WERI-Rb-1 (cell line): ENCODE measurements at regions not wholly inside any gene's neighbourhood (a gene's known extent, or its start where the extent isn't known, plus 50 kb on each side); places are given as distances from the start of the nearest gene placed in this dataset.

Experiments
- DNase-seq: peaks from one replicate; pipeline ENCODE4 v3.0.0-alpha.2; 2020
- H3K27ac ChIP-seq: fragments of 250-450 bp; sonication (Bioruptor Pico); 2 replicates; pipeline ENCODE4 v1.5.1; 2020; ENCODE audit warnings: mild to moderate bottlenecking, moderate library complexity
- H3K27me3 ChIP-seq: fragments of 250-450 bp; sonication (Bioruptor Pico); 2 replicates; pipeline ENCODE4 v1.5.1; 2021; ENCODE audit warnings: mild to moderate bottlenecking, low read depth, moderate library complexity; ENCODE audit not compliant: insufficient read depth, severe bottlenecking
- H3K36me3 ChIP-seq: fragments of 250-450 bp; sonication (Bioruptor Pico); 2 replicates; pipeline ENCODE4 v1.5.1; 2020; ENCODE audit warnings: mild to moderate bottlenecking, moderate library complexity
- H3K4me3 ChIP-seq: 2 replicates; pipeline ENCODE4 v1.5.1; 2011; ENCODE audit warnings: low read depth, mild to moderate bottlenecking, control low read depth, low read length
- H3K9me3 ChIP-seq: fragments of 250-450 bp; sonication (Bioruptor Pico); 2 replicates; pipeline ENCODE4 v1.5.1; 2021; ENCODE audit warnings: mild to moderate bottlenecking, moderate library complexity; ENCODE audit not compliant: severe bottlenecking
- CTCF ChIP-seq: IDR thresholded peaks from 2 replicates; pipeline ENCODE4 v1.5.1; 2011; ENCODE audit warnings: low read depth, mild to moderate bottlenecking, control low read depth, inconsistent platforms, low read length

- peak overlapping the region; percentile 32; the same call in 1 of the 2 replicates for H3K27ac ChIP-seq
- no peak overlapping the region for H3K4me3 ChIP-seq
- H3K9me3 ChIP-seq: no peaks in the 10 kb centered on the region
- TF ChIP-seq CTCF: no peak
- no peaks in the 10 kb centered on the region for H3K27me3 ChIP-seq
- no peaks in the 10 kb centered on the region for H3K36me3 ChIP-seq
- no peak for DNase-seq
Observed at GRCh38 chr1:98403963-98404480, 257.5 kb upstream of the SNX7 start.

- Histone ChIP-seq H3K27ac (no peak overlapping the region), H3K36me3 (no peaks in the 10 kb centered on the region), H3K9me3 (no peaks in the 10 kb centered on the region), H3K27me3 (no peaks in the 10 kb centered on the region), H3K4me3 (no peak overlapping the region)
- no peak for DNase-seq
- TF ChIP-seq CTCF: no peak
Observed at GRCh38 chr1:98402860-98403259, 258.7 kb upstream of the SNX7 start.

- Histone ChIP-seq H3K36me3 (no peaks in the 10 kb centered on the region), H3K9me3 (no peaks in the 10 kb centered on the region), H3K27ac (no peak overlapping the region), H3K27me3 (no peaks in the 10 kb centered on the region), H3K4me3 (no peak overlapping the region)
- DNase-seq: no peak
- no peak for TF ChIP-seq CTCF
Observed at GRCh38 chr1:98400446-98400845, 261.1 kb upstream of the SNX7 start.

DNA sequence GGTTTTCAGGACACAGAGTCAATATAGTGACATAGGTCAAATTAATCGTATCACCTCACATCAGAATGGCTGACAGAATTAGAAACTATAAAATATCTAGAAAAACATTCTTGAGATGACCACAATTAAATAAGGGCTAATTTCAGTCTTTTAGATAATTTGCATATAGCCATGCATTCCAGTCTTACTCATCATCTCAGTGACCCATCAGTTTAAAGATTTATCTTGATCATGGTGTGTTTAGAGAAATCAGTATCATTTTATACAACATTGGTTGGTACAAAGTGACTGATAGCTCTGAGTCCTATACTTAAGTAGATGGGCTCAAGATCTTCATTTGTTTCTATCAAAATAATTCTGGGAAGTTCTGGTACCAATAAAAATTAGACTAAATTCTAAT, 262.3 kb upstream of the SNX7 start:
- no peak for DNase-seq
- no peak overlapping the region for H3K27ac ChIP-seq

GRCh38 chr1:98398649-98399048, 262.9 kb upstream of the SNX7 start:
- Histone ChIP-seq H3K9me3 (no peaks in the 10 kb centered on the region), H3K27me3 (no peaks in the 10 kb centered on the region), H3K27ac (no peak overlapping the region), H3K4me3 (no peak overlapping the region), H3K36me3 (no peaks in the 10 kb centered on the region)
- TF ChIP-seq CTCF: no peak
- DNase-seq: no peak

More for the DNA sequence above, 262.3 kb upstream of the SNX7 start:
- H3K4me3 ChIP-seq: no peak overlapping the region
- H3K36me3 ChIP-seq: no peaks in the 10 kb centered on the region
- H3K27me3 ChIP-seq: no peaks in the 10 kb centered on the region
- no peak for TF ChIP-seq CTCF
- no peaks in the 10 kb centered on the region for H3K9me3 ChIP-seq

- no peak overlapping the region for H3K27ac ChIP-seq
Observed at GRCh38 chr1:98398092-98398491, 263.4 kb upstream of the SNX7 start.

More at GRCh38 chr1:98398092-98398491, 263.4 kb upstream of the SNX7 start:
- H3K4me3 ChIP-seq: no peak overlapping the region
- DNase-seq: no peak
- H3K9me3 ChIP-seq: no peaks in the 10 kb centered on the region
- no peaks in the 10 kb centered on the region for H3K27me3 ChIP-seq
- TF ChIP-seq CTCF: no peak
- H3K36me3 ChIP-seq: no peaks in the 10 kb centered on the region
